ENCODE measurements at regions not wholly inside any gene's neighbourhood (a gene's known extent, or its start where the extent isn't known, plus 50 kb on each side); places are given as distances from the start of the nearest gene placed in this dataset.
A peak's percentile ranks its signal among the peaks of the same experiment; 100 is the strongest.

GRCh38 chr3:194038960-194039359 is 97.0 kb upstream of the HES1 start:
- H3K4me3 ChIP-seq, result no peak overlapping the region
- no peaks in the 10 kb centered on the region for H3K9me3 ChIP-seq
- no peaks in the 10 kb centered on the region for H3K36me3 ChIP-seq
- peak overlapping the region in 1 of 4 donors; percentile 30 for H3K27ac ChIP-seq
- TF ChIP-seq, protein P1, sequence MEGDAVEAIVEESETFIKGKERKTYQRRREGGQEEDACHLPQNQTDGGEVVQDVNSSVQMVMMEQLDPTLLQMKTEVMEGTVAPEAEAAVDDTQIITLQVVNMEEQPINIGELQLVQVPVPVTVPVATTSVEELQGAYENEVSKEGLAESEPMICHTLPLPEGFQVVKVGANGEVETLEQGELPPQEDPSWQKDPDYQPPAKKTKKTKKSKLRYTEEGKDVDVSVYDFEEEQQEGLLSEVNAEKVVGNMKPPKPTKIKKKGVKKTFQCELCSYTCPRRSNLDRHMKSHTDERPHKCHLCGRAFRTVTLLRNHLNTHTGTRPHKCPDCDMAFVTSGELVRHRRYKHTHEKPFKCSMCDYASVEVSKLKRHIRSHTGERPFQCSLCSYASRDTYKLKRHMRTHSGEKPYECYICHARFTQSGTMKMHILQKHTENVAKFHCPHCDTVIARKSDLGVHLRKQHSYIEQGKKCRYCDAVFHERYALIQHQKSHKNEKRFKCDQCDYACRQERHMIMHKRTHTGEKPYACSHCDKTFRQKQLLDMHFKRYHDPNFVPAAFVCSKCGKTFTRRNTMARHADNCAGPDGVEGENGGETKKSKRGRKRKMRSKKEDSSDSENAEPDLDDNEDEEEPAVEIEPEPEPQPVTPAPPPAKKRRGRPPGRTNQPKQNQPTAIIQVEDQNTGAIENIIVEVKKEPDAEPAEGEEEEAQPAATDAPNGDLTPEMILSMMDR (IDR thresholded peaks at IDR 0.05), result no peak
- peaks cover 0 to 17% (median 0%) of the 10 kb centered on the region in 4 donors for H3K4me1 ChIP-seq
- no peak for DNase-seq
- no peaks in the 10 kb centered on the region for H3K27me3 ChIP-seq

- H3K27me3 ChIP-seq, result no peaks in the 10 kb centered on the region
- no peaks in the 10 kb centered on the region for H3K36me3 ChIP-seq
- no peak overlapping the region for H3K4me3 ChIP-seq
- TF ChIP-seq, protein P1 (IDR thresholded peaks at IDR 0.05), result no peak
- TF ChIP-seq POLR2A (IDR thresholded peaks at IDR 0.05), result no peak
- no peaks in the 10 kb centered on the region for H3K9me3 ChIP-seq
- H3K4me1 ChIP-seq, result no peaks in the 10 kb centered on the region
- H3K27ac ChIP-seq, result no peak overlapping the region
- no peak for DNase-seq
Observed at GRCh38 chr3:194040516-194041273, 95.3 kb upstream of the HES1 start.

GRCh38 chr3:194042927-194043326 is 93.0 kb upstream of the HES1 start:
- Histone ChIP-seq H3K27me3 (no peaks in the 10 kb centered on the region), H3K4me3 (no peak overlapping the region), H3K36me3 (no peaks in the 10 kb centered on the region), H3K4me1 (peaks cover 0 to 4% (median 1%) of the 10 kb centered on the region in 4 donors), H3K27ac (no peak overlapping the region), H3K9me3 (no peaks in the 10 kb centered on the region)
- TF ChIP-seq, protein P1 (IDR thresholded peaks at IDR 0.05), result no peak
- no peak for TF ChIP-seq POLR2A (IDR thresholded peaks at IDR 0.05)
- no peak for DNase-seq

DNA sequence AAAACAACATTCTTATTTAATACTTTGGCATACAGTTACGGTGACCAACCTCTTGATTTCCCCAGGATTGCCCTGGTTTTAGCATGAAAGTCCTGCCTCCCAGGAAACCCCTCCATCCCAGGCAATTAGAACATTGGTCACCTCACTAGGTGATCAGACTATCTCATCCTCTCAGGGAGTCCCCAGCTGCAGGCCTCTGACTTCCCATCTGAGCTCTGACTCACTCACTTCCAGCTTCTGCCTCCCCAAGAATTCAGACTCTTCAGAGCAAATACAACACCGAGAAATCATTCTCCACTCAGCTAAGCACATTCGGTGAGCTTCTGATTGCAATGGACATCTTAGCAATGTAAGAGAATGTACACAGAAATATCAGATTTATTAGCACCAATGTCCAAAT is 92.4 kb upstream of the HES1 start:
- no peak for TF ChIP-seq POLR2A (IDR thresholded peaks at IDR 0.05)
- TF ChIP-seq, protein P1 (IDR thresholded peaks at IDR 0.05), result no peak
- Histone ChIP-seq H3K9me3 (no peaks in the 10 kb centered on the region), H3K4me3 (no peak overlapping the region), H3K4me1 (peaks cover 0 to 4% (median 1%) of the 10 kb centered on the region in 4 donors), H3K27me3 (no peaks in the 10 kb centered on the region), H3K36me3 (no peaks in the 10 kb centered on the region), H3K27ac (no peak overlapping the region)
- no peak for DNase-seq

DNA sequence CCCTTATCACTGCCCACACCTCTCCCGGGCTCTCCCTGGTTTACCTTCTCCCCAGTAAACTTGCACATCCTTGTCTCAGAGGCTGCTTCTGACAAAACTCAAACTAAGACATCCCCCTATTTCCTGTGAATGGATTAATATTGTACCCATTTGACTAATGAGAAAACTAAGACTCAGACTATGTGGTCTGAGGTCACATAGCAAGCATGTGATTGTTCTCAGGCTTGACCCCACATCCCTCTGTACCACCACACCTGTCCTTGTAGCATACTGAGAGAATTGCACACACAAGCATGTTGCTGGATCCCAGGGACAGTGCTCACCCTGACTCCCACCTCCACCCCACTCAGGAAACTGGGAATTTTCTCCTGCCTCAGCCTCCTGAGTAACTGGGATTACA is 90.7 kb upstream of the HES1 start:
- no peak for DNase-seq
- H3K27me3 ChIP-seq, result no peaks in the 10 kb centered on the region
- H3K9me3 ChIP-seq, result no peaks in the 10 kb centered on the region
- TF ChIP-seq, protein P1 (IDR thresholded peaks at IDR 0.05), result no peak
- no peak for TF ChIP-seq POLR2A (IDR thresholded peaks at IDR 0.05)
- no peak overlapping the region for H3K4me3 ChIP-seq
- H3K4me1 ChIP-seq, result peaks cover 0 to 4% (median 1%) of the 10 kb centered on the region in 4 donors
- H3K27ac ChIP-seq, result no peak overlapping the region
- H3K36me3 ChIP-seq, result no peaks in the 10 kb centered on the region
